NB4 (cell line): ENCODE measurements at regions not wholly inside any gene's neighbourhood (a gene's known extent, or its start where the extent isn't known, plus 50 kb on each side); places are given as distances from the start of the nearest gene placed in this dataset.

Experiments used
- DNase-seq: peaks from one replicate; pipeline ENCODE4 v3.0.0; 2010; ENCODE audit warnings: low read depth
- H3K4me3 ChIP-seq: one replicate; pipeline ENCODE4 v1.5.1; 2011; ENCODE audit warnings: mild to moderate bottlenecking, low read depth, low read length, moderate library complexity
- MYC ChIP-seq: IDR thresholded peaks from 2 replicates; pipeline ENCODE4 v1.6.1; 2011; ENCODE audit warnings: low read depth, low read length
- POLR2A ChIP-seq: IDR thresholded peaks from 2 replicates; pipeline ENCODE4 v1.6.1; 2011; ENCODE audit warnings: mild to moderate bottlenecking; ENCODE audit not compliant: insufficient read length; ENCODE audit errors: extremely low read depth
- TF ChIP-seq, protein P1 (sequence below): IDR thresholded peaks from 2 replicates; pipeline ENCODE4 v1.6.1; 2011; ENCODE audit warnings: low read depth, low read length
- TF ChIP-seq, protein P2 (sequence below): IDR thresholded peaks from one replicate; pipeline ENCODE4 v1.5.1; 2012; ENCODE audit warnings: low read depth, low read length

DNA sequence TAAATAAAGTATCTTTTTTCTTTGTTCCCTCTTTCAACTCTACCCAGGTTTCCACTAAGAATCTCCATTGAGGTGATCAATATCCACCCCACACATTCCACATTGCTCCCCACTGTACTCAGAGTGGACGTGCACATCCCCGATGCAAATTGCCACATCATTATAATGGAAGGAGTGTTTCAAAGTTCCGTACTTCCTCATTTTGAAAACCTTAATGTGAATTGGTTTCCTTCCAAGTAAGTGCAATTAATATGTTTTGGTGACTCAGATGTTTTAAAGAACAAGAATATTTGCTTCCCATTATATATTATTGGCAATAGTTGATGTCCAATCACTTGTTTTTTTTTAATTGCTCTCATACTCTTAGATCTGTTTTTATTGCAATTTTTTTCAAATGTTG is 463.6 kb downstream of the HACE1 start:
- no peak for TF ChIP-seq MYC
- TF ChIP-seq, protein P1, sequence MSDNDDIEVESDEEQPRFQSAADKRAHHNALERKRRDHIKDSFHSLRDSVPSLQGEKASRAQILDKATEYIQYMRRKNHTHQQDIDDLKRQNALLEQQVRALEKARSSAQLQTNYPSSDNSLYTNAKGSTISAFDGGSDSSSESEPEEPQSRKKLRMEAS = no peak
- TF ChIP-seq, protein P2, sequence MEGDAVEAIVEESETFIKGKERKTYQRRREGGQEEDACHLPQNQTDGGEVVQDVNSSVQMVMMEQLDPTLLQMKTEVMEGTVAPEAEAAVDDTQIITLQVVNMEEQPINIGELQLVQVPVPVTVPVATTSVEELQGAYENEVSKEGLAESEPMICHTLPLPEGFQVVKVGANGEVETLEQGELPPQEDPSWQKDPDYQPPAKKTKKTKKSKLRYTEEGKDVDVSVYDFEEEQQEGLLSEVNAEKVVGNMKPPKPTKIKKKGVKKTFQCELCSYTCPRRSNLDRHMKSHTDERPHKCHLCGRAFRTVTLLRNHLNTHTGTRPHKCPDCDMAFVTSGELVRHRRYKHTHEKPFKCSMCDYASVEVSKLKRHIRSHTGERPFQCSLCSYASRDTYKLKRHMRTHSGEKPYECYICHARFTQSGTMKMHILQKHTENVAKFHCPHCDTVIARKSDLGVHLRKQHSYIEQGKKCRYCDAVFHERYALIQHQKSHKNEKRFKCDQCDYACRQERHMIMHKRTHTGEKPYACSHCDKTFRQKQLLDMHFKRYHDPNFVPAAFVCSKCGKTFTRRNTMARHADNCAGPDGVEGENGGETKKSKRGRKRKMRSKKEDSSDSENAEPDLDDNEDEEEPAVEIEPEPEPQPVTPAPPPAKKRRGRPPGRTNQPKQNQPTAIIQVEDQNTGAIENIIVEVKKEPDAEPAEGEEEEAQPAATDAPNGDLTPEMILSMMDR = no peak
- TF ChIP-seq POLR2A = no peak
- H3K4me3 ChIP-seq = no peak overlapping the region
- DNase-seq = peak; percentile 41

DNA sequence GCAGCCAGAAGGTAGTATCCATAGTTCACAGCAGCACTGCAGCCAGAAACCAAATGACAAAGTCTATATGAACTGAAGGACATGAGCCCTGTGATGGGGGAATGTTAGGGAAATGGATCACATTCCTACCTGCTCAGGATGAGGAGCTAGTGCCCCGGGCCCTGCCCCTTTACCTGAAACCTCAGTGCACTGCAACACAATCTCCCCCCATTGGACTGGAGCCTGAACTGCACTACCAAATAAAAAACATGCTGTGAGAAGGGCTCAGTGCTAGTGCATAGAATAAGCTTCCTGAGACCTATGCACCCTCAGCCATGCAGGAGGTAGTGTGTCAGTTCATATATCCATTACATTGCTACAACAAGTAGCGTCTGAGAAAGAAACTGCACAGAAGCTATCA is 477.8 kb downstream of the HACE1 start:
- no peak overlapping the region for H3K4me3 ChIP-seq
- TF ChIP-seq POLR2A (no peak), MYC (no peak)
- TF ChIP-seq, protein P1 = no peak
- TF ChIP-seq, protein P2 = no peak
- no peak for DNase-seq

DNA sequence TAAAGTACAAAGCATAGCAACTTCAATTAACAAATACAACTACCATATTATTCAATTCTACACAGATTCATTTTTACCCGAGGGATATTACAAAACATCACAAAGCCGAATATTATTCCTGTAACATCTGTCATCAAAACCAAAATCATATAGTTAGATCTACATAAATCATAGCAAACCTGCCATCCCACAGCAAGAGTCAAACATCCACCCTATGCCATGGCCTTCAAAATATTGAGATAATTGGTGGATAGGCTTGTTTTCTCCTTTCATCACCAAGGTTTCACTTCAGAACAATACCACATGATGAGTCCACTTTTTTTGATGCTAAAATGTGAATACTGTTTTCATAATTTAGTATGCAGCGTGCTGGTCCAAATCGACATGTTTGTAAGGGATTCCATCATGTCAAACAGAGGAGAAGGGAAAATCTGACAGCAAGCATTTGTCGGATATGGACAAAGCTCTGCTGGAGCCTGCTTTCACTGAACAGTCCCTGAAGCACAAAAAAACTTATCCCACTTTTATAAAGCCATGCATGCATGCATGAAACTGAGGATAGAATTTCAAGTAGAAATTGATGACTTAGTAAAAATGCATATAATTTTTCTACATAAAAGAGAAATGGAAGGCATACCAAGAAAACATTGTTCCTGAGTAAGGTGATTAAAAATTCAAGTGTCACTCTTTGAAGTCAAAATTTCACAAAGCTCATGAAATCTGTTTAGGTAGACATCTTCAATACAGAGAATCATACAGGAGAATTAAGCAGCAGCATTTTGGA is 494.1 kb downstream of the HACE1 start:
- TF ChIP-seq, protein P1 = no peak
- TF ChIP-seq MYC = no peak
- TF ChIP-seq POLR2A = no peak
- TF ChIP-seq, protein P2 = no peak
- no peak for DNase-seq
- H3K4me3 ChIP-seq = no peak overlapping the region

DNA sequence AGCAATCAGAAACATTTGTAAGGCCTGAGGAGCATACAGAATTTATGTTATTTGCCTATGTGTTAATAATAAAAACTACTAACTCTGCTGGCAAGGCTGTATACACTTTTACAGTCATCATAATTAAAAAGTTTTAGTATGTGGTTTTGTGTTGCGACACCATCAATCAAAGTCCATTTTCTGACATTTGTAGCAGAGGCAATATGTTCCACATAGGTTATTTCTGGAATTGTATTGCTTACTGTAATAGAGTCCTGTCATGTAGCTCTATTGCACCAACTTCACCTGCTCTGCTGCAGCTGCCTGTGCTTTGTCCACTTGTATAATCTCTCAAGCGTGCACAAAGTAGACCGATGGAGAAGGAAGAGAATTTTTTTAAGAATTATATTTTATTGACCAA is 501.8 kb downstream of the HACE1 start:
- no peak overlapping the region for H3K4me3 ChIP-seq
- TF ChIP-seq POLR2A = no peak
- no peak for TF ChIP-seq MYC
- TF ChIP-seq, protein P1 = no peak
- TF ChIP-seq, protein P2 = no peak
- no peak for DNase-seq

DNA sequence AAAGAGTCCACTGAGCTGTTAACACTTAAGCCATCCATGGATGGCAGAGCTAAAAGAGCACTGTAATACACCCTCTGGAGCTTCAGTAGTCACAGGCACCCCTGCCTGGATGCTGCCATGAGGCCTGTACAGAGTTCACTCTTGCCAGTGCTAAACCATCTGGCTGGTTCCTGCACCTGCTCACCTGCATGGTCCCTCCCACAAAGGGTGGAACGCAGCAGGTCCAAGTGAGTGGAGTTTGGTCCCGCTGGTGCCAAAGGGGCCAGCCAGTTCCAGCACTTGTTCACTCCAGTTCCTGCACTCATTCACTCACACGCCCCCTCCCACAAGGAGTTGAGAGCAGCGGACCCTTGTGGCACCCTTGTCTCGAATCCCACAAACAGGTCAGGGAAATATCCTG is 503.5 kb downstream of the HACE1 start:
- TF ChIP-seq, protein P1 = no peak
- no peak for TF ChIP-seq POLR2A
- TF ChIP-seq MYC = no peak
- TF ChIP-seq, protein P2 = no peak
- DNase-seq = no peak
- no peak overlapping the region for H3K4me3 ChIP-seq
